ENCODE measurements at regions not wholly inside any gene's neighbourhood (a gene's known extent, or its start where the extent isn't known, plus 50 kb on each side); places are given as distances from the start of the nearest gene placed in this dataset.

- no peak for ATAC-seq (replicated peaks)
- H3K27me3 Mint-ChIP-seq: no peaks in the 10 kb centered on the region
- no peak overlapping the region for H3K27ac Mint-ChIP-seq
- no peak overlapping the region for H3K4me3 Mint-ChIP-seq
- H3K36me3 Mint-ChIP-seq: no peaks in the 10 kb centered on the region
- no peak for DNase-seq
- no peaks in the 10 kb centered on the region for H3K4me1 Mint-ChIP-seq
- peaks cover 4 to 6% of the 10 kb centered on the region in 2 donors for H3K9me3 Mint-ChIP-seq
Observed at GRCh38 chr10:52662256-52662655, 110.3 kb downstream of the MBL2 start.

GRCh38 chr10:52663161-52663560 lies 109.4 kb downstream of the MBL2 start:
- H3K9me3 Mint-ChIP-seq: peaks cover 4 to 6% of the 10 kb centered on the region in 2 donors
- DNase-seq: no peak
- H3K4me3 Mint-ChIP-seq: no peak overlapping the region
- no peak for ATAC-seq (replicated peaks)
- H3K36me3 Mint-ChIP-seq: no peaks in the 10 kb centered on the region
- no peaks in the 10 kb centered on the region for H3K27me3 Mint-ChIP-seq
- H3K4me1 Mint-ChIP-seq: no peaks in the 10 kb centered on the region
- no peak overlapping the region for H3K27ac Mint-ChIP-seq

- ATAC-seq (replicated peaks) (no peak), DNase-seq (no peak)
- Mint-ChIP-seq H3K27ac (no peak overlapping the region), H3K36me3 (no peaks in the 10 kb centered on the region), H3K4me3 (no peak overlapping the region), H3K9me3 (peaks cover 4 to 6% of the 10 kb centered on the region in 2 donors), H3K4me1 (no peaks in the 10 kb centered on the region), H3K27me3 (no peaks in the 10 kb centered on the region)
Observed at GRCh38 chr10:52664629-52665028, 108.0 kb downstream of the MBL2 start.

- Mint-ChIP-seq H3K4me3 (no peak overlapping the region), H3K4me1 (no peaks in the 10 kb centered on the region), H3K27ac (no peak overlapping the region), H3K27me3 (no peaks in the 10 kb centered on the region), H3K36me3 (no peaks in the 10 kb centered on the region), H3K9me3 (peaks cover 4 to 6% of the 10 kb centered on the region in 2 donors)
- no peak for DNase-seq
- ATAC-seq (replicated peaks): no peak
Observed at GRCh38 chr10:52665821-52666220, 106.8 kb downstream of the MBL2 start.

- Mint-ChIP-seq H3K4me1 (no peaks in the 10 kb centered on the region), H3K36me3 (no peaks in the 10 kb centered on the region), H3K27me3 (no peaks in the 10 kb centered on the region), H3K27ac (no peak overlapping the region), H3K9me3 (peaks cover 4 to 6% of the 10 kb centered on the region in 2 donors), H3K4me3 (no peak overlapping the region)
- ATAC-seq (replicated peaks) (no peak), DNase-seq (no peak)
Observed at GRCh38 chr10:52666931-52667330, 105.7 kb downstream of the MBL2 start.

- no peaks in the 10 kb centered on the region for H3K27me3 Mint-ChIP-seq
- H3K27ac Mint-ChIP-seq: no peak overlapping the region
- ATAC-seq (replicated peaks) (no peak), DNase-seq (no peak)
- no peak overlapping the region for H3K4me3 Mint-ChIP-seq
- no peaks in the 10 kb centered on the region for H3K36me3 Mint-ChIP-seq
- H3K4me1 Mint-ChIP-seq: no peaks in the 10 kb centered on the region
- peaks cover 4 to 6% of the 10 kb centered on the region in 2 donors for H3K9me3 Mint-ChIP-seq
Observed at GRCh38 chr10:52668024-52668423, 104.6 kb downstream of the MBL2 start.

GRCh38 chr10:52672880-52673279 lies 99.7 kb downstream of the MBL2 start:
- H3K36me3 Mint-ChIP-seq: no peaks in the 10 kb centered on the region
- H3K27me3 Mint-ChIP-seq: no peaks in the 10 kb centered on the region
- no peak overlapping the region for H3K27ac Mint-ChIP-seq
- no peak overlapping the region for H3K4me3 Mint-ChIP-seq
- DNase-seq: no peak
- peaks cover 1 to 4% of the 10 kb centered on the region in 2 donors for H3K9me3 Mint-ChIP-seq
- H3K4me1 Mint-ChIP-seq: no peaks in the 10 kb centered on the region
- no peak for ATAC-seq (replicated peaks)

GRCh38 chr10:52673468-52673867 lies 99.1 kb downstream of the MBL2 start:
- Mint-ChIP-seq H3K36me3 (no peaks in the 10 kb centered on the region), H3K27me3 (no peaks in the 10 kb centered on the region), H3K4me1 (no peaks in the 10 kb centered on the region), H3K27ac (no peak overlapping the region), H3K4me3 (no peak overlapping the region), H3K9me3 (peaks cover 1 to 4% of the 10 kb centered on the region in 2 donors)
- ATAC-seq (replicated peaks): no peak
- DNase-seq: no peak

GRCh38 chr10:52674474-52674873 lies 98.1 kb downstream of the MBL2 start:
- Mint-ChIP-seq H3K27ac (no peak overlapping the region), H3K9me3 (peaks cover 1 to 4% of the 10 kb centered on the region in 2 donors), H3K36me3 (no peaks in the 10 kb centered on the region), H3K27me3 (no peaks in the 10 kb centered on the region), H3K4me3 (no peak overlapping the region), H3K4me1 (no peaks in the 10 kb centered on the region)
- DNase-seq: no peak
- ATAC-seq (replicated peaks): no peak

GRCh38 chr10:52677086-52677485 lies 95.5 kb downstream of the MBL2 start:
- Mint-ChIP-seq H3K9me3 (peaks cover 1 to 4% of the 10 kb centered on the region in 2 donors), H3K27me3 (no peaks in the 10 kb centered on the region), H3K4me3 (no peak overlapping the region), H3K36me3 (no peaks in the 10 kb centered on the region), H3K27ac (no peak overlapping the region), H3K4me1 (no peaks in the 10 kb centered on the region)
- no peak for ATAC-seq (replicated peaks)
- DNase-seq: no peak

- no peaks in the 10 kb centered on the region for H3K36me3 Mint-ChIP-seq
- no peaks in the 10 kb centered on the region for H3K27me3 Mint-ChIP-seq
- no peak overlapping the region for H3K27ac Mint-ChIP-seq
- H3K4me3 Mint-ChIP-seq: no peak overlapping the region
- no peaks in the 10 kb centered on the region for H3K4me1 Mint-ChIP-seq
- ATAC-seq (replicated peaks) (no peak), DNase-seq (no peak)
- peaks cover 1 to 4% of the 10 kb centered on the region in 2 donors for H3K9me3 Mint-ChIP-seq
Observed at GRCh38 chr10:52678611-52679010, 94.0 kb downstream of the MBL2 start.

GRCh38 chr10:52679117-52679516 lies 93.5 kb downstream of the MBL2 start:
- Mint-ChIP-seq H3K9me3 (peaks cover 1 to 4% of the 10 kb centered on the region in 2 donors), H3K27ac (no peak overlapping the region), H3K4me1 (no peaks in the 10 kb centered on the region), H3K27me3 (no peaks in the 10 kb centered on the region), H3K36me3 (no peaks in the 10 kb centered on the region), H3K4me3 (no peak overlapping the region)
- no peak for ATAC-seq (replicated peaks)
- DNase-seq: no peak

- Mint-ChIP-seq H3K4me3 (no peak overlapping the region), H3K4me1 (no peaks in the 10 kb centered on the region), H3K27me3 (no peaks in the 10 kb centered on the region), H3K27ac (no peak overlapping the region), H3K9me3 (no peaks in the 10 kb centered on the region), H3K36me3 (no peaks in the 10 kb centered on the region)
- DNase-seq: no peak
- ATAC-seq (replicated peaks): no peak
Observed at GRCh38 chr10:52682766-52683165, 89.8 kb downstream of the MBL2 start.

- H3K36me3 Mint-ChIP-seq: no peaks in the 10 kb centered on the region
- H3K27ac Mint-ChIP-seq: no peak overlapping the region
- no peaks in the 10 kb centered on the region for H3K9me3 Mint-ChIP-seq
- DNase-seq (no peak), ATAC-seq (replicated peaks) (no peak)
- H3K4me3 Mint-ChIP-seq: no peak overlapping the region
- no peaks in the 10 kb centered on the region for H3K27me3 Mint-ChIP-seq
- H3K4me1 Mint-ChIP-seq: no peaks in the 10 kb centered on the region
Observed at GRCh38 chr10:52683776-52684175, 88.8 kb downstream of the MBL2 start.

- Mint-ChIP-seq H3K27ac (no peak overlapping the region), H3K36me3 (peaks cover 0 to 3% of the 10 kb centered on the region in 2 donors), H3K4me1 (no peaks in the 10 kb centered on the region), H3K4me3 (no peak overlapping the region), H3K9me3 (peaks cover 11 to 13% of the 10 kb centered on the region in 2 donors), H3K27me3 (no peaks in the 10 kb centered on the region)
- no peak for DNase-seq
- ATAC-seq (replicated peaks): no peak
Observed at GRCh38 chr10:52688899-52689298, 83.7 kb downstream of the MBL2 start.

GRCh38 chr10:52696232-52696631 lies 76.4 kb downstream of the MBL2 start:
- Mint-ChIP-seq H3K4me3 (no peak overlapping the region), H3K27ac (no peak overlapping the region), H3K4me1 (no peaks in the 10 kb centered on the region), H3K9me3 (peaks cover 7 to 8% of the 10 kb centered on the region in 2 donors), H3K36me3 (no peaks in the 10 kb centered on the region), H3K27me3 (no peaks in the 10 kb centered on the region)
- ATAC-seq (replicated peaks) (no peak), DNase-seq (no peak)
